Body of pancreas (tissue), 4 donors: ENCODE measurements at regions not wholly inside any gene's neighbourhood (a gene's known extent, or its start where the extent isn't known, plus 50 kb on each side); places are given as distances from the start of the nearest gene placed in this dataset.
"Not testable (repeated sequence)": the region's sequence is repeated elsewhere in the genome, so short reads cannot be mapped to it uniquely, and the experiment has no call there.

Experiments used
- ATAC-seq: fragments of 150-250 bp; one replicate; pipeline ENCODE4 v1.9.1; 2016
- DNase-seq, 4 donors: peaks; one replicate each; pipeline ENCODE4 v3.0.0-alpha.2; 2019
- H3K27ac ChIP-seq, 4 donors: fragments of 200-600 bp; sonication (generic); 1 replicate in 3 of 4; 2 replicates in 1 of 4; pipeline versions ENCODE4 v1.5.1 to v1.6.1; 2016 to 2019; ENCODE audit warnings: mild to moderate bottlenecking in 1 of 4, mixed read lengths in 1 of 4, moderate library complexity in 1 of 4
- H3K27me3 ChIP-seq, 2 donors: fragments of 200-600 bp; sonication (generic); one replicate each; pipeline ENCODE4 v1.6.0; 2016; ENCODE audit warnings: mild to moderate bottlenecking in 1 of 2
- H3K36me3 ChIP-seq, 2 donors: fragments of 200-600 bp; sonication (generic); replicated peaks in 1 of 2; 2 replicates each; pipeline ENCODE4 v1.5.1; 2016; ENCODE audit warnings: low read depth in 2 of 2; ENCODE audit not compliant: insufficient read depth in 1 of 2
- H3K4me1 ChIP-seq: fragments of 200-600 bp; sonication (generic); one replicate; pipeline ENCODE4 v1.6.0; 2016
- H3K4me3 ChIP-seq, 2 donors: fragments of 200-600 bp; sonication (generic); 1 replicate in 1 of 2; 2 replicates in 1 of 2; pipeline ENCODE4 v1.5.1; 2016 to 2019
- H3K9me3 ChIP-seq, 3 donors: fragments of 200-600 bp; sonication (generic); 1 replicate in 2 of 3; 2 replicates in 1 of 3; pipeline ENCODE4 v1.5.1; 2016
- CTCF ChIP-seq, 7 experiments: fragments of 450-650 bp in 4 of 7; fragments of 200-600 bp in 3 of 7; sonication (generic) in 3 of 7; IDR thresholded peaks; one replicate each; pipeline ENCODE4 v1.5.1; 2016 to 2019; ENCODE audit warnings: antibody characterized with exemption in 7 of 7
- POLR2A ChIP-seq, 3 donors: fragments of 450-650 bp; IDR thresholded peaks; one replicate each; pipeline ENCODE4 v1.6.1; 2016; ENCODE audit warnings: antibody characterized with exemption in 3 of 3, mild to moderate bottlenecking in 2 of 3
- WGBS, 2 donors: methylation state at CpG; one replicate each; pipeline ENCODE4 v1.1.5; 2017; 5-methylcytosine and 5-hydroxymethylcytosine counted together
- intact Hi-C: fragments of 100-400 bp; cut with DNase I; formaldehyde crosslinking; loops from one replicate; pipeline ENCODE4 v1.15.1; 2023

GRCh38 chr6:1445650-1446330 is 56.4 kb downstream of the FOXF2 start:
- Histone ChIP-seq H3K36me3 (no peaks in the 10 kb centered on the region), H3K9me3 (peaks cover 0 to 2% (median 0%) of the 10 kb centered on the region in 3 donors), H3K4me3 (no peak overlapping the region), H3K4me1 (no peaks in the 10 kb centered on the region), H3K27me3 (no peaks in the 10 kb centered on the region), H3K27ac (no peak overlapping the region)
- ATAC-seq (no peak), DNase-seq (no peak)
- intact Hi-C loops = no loop called here
- no peak for TF ChIP-seq POLR2A (IDR thresholded peaks at IDR 0.05)
- no peak for TF ChIP-seq CTCF (IDR thresholded peaks at IDR 0.05)
- WGBS, 2 donors = 76 to 78% methylated on average over 20 to 21 of the region's 21 CpGs

GRCh38 chr6:1449896-1450295 is 60.5 kb downstream of the FOXF2 start:
- Histone ChIP-seq H3K27ac (no peak overlapping the region), H3K4me3 (no peak overlapping the region), H3K9me3 (peaks cover 0 to 11% (median 0%) of the 10 kb centered on the region in 3 donors), H3K4me1 (no peaks in the 10 kb centered on the region), H3K27me3 (no peaks in the 10 kb centered on the region), H3K36me3 (no peaks in the 10 kb centered on the region)
- WGBS, 2 donors = 64 to 69% methylated on average over 4 of the region's 4 CpGs
- TF ChIP-seq CTCF (IDR thresholded peaks at IDR 0.05) (no peak), POLR2A (IDR thresholded peaks at IDR 0.05) (no peak)
- intact Hi-C loops = no loop called here
- ATAC-seq = no peak
- DNase-seq = no peak

- intact Hi-C loops = no loop called here
- TF ChIP-seq CTCF (IDR thresholded peaks at IDR 0.05) (no peak), POLR2A (IDR thresholded peaks at IDR 0.05) (no peak)
- no peaks in the 10 kb centered on the region for H3K36me3 ChIP-seq
- H3K4me1 ChIP-seq = no peaks in the 10 kb centered on the region
- ATAC-seq = no peak
- H3K9me3 ChIP-seq = peaks cover 0 to 11% (median 0%) of the 10 kb centered on the region in 3 donors
- H3K27me3 ChIP-seq = no peaks in the 10 kb centered on the region
- H3K4me3 ChIP-seq = no peak overlapping the region
- no peak overlapping the region for H3K27ac ChIP-seq
- DNase-seq = no peak
- 87% methylated on average over 8 of the region's 8 CpGs for WGBS, 2 donors
Observed at GRCh38 chr6:1453024-1453423, 63.6 kb downstream of the FOXF2 start.

GRCh38 chr6:1456816-1457215 is 67.4 kb downstream of the FOXF2 start:
- H3K4me1 ChIP-seq, H3K27ac ChIP-seq, ATAC-seq, H3K27me3 ChIP-seq, intact Hi-C loops, DNase-seq, H3K9me3 ChIP-seq, H3K4me3 ChIP-seq, H3K36me3 ChIP-seq: not testable (repeated sequence)
- 86 to 100% methylated on average over 6 to 14 of the region's 22 CpGs for WGBS, 2 donors

GRCh38 chr6:1461207-1461606 is 71.8 kb downstream of the FOXF2 start:
- 61 to 81% methylated on average over 2 of the region's 2 CpGs for WGBS, 2 donors
- Histone ChIP-seq H3K4me1 (no peaks in the 10 kb centered on the region), H3K9me3 (no peaks in the 10 kb centered on the region), H3K36me3 (no peaks in the 10 kb centered on the region), H3K27me3 (no peaks in the 10 kb centered on the region), H3K27ac (no peak overlapping the region), H3K4me3 (no peak overlapping the region)
- intact Hi-C loops = no loop called here
- TF ChIP-seq CTCF (IDR thresholded peaks at IDR 0.05) (no peak), POLR2A (IDR thresholded peaks at IDR 0.05) (no peak)
- DNase-seq (no peak), ATAC-seq (no peak)
